Right renal pelvis (tissue), 4 donors: ENCODE measurements at regions not wholly inside any gene's neighbourhood (a gene's known extent, or its start where the extent isn't known, plus 50 kb on each side); places are given as distances from the start of the nearest gene placed in this dataset.
"Not testable (repeated sequence)": the region's sequence is repeated elsewhere in the genome, so short reads cannot be mapped to it uniquely, and the experiment has no call there.

Experiments used
- DNase-seq, 4 donors: peaks; one replicate each; pipeline ENCODE4 v3.0.0-alpha.2; 2013; ENCODE audit warnings: low read depth in 4 of 4, low spot score in 3 of 4, missing footprints in 1 of 4

DNA sequence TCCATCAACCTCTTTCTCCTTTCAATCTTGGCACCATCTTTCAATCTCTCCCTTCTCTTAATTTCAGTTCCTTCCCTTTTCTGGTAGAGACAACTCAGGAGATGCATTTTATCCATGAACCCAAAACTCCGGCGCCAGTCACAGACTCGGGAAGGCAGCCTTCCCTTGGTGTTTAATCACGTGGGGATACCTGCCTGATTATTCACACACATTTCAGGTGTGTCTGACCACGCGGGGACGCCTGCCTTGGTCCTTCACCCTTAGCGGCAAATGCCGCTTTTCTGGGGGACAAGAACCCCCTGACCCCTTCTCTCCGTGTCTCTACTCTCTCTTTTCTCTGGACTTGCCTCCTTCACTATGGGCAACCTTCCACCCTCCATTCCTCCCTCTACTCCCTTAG is 257.6 kb upstream of the GULP1 start:
- DNase-seq = not testable (repeated sequence)

DNA sequence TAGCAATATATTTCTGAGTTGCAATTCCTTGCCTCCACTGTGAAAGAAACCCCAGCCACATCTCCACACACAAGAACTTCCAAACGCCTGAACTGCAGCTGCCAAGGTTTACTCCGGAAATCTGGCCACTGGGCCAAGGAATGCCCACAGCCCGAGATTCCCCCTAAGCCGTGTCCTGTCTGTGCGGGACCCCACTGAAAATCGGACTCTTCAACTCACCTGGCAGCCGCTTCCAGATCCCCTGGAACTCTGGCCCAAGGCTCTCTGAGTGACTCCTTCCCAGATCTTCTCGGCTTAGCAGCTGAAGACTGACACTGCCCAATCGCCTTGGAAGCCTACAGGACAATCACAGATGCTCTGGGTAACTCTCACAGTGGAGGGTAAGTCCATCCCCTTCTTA is 256.3 kb upstream of the GULP1 start:
- DNase-seq = not testable (repeated sequence)

DNA sequence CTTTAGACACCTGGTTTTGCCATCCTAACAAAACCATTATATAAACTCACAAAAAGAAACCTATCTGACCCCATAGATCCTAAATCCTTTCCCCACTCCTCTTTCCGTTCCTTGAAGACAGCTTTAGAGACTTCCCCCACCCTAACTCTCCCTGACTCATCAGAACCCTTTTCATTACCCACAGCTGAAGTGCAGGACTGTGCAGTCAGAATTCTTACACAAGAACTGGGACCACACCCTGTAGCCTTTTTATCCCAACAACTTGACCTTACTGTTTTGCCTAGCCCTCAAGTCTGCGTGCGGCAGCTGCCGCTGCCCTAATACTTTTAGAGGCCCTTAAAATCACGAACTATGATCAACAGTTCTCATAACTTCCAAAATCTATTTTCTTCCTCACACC is 254.9 kb upstream of the GULP1 start:
- DNase-seq = not testable (repeated sequence)

DNA sequence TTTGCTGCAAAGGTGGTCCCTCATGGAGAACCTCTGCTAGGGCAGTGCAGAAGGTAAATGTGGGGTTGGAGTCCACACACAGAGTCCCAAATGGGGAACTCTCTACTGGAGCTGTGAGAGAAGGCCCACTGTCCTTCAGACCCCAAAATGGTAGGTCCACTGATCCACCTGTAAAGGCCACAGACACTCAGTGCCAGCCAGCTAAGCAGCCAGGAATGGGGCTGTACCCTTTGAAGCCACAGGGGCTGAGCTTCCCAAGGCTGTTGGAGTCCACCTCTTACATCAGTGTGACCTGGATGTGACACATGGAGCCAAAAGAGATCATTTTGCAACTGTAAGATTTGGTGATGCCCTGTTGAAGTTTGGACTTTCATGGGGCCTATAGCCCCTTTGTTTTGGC is 252.4 kb upstream of the GULP1 start:
- no peak for DNase-seq

DNA sequence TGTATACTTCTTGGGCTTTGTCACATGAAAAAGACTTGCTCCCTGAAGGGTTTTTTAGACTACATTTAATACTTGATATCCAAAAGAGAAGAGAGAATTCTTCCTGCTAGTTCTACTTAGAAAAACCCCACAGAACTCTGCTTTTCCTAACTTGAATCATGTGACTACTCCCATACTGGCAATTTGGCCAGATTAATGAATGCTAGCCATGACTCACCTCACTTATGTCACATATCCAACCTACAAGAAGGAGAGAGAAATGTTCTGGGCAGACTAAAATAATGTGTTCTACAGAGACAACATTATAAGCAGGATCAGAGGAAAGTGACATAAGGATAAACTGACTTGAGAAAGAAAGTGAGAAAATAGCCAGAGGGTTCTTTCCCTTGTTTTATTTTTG is 249.3 kb upstream of the GULP1 start:
- DNase-seq = no peak

DNA sequence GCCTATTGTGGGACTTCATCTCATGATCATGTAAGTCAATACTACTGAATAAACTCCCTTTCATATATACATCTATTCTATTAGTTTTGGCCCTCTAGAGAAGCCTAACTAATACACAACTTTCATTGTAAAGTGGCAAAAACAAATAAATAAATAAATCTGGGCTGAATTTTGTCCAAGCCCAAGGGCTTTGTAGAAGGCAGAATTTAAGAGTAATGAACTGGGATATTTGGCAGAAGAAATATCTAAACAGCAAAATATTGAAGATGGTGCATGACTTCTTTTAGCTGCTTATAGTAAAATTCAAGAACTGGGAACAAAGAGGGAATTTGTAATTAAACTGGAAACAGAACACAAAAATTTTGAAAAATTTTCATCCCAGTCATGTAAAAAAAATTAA is 246.7 kb upstream of the GULP1 start:
- no peak for DNase-seq

DNA sequence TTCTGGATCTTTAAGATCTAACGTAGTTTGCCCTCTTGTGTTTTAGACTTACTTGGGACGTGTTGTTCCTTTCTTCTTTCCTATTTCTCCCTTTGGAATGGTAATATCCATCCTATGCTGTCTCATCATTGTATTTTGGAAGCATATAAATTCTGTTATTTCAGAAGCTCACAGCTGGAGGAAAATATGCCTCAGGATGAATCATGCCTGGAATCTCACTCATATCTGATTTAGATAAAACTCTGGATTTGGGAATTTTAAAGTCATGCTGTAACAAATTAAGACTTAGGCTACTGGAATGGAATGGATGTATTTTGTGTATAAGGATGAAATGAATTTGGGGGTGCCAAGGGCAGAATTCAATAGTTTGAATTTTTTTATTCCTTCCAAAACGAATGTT is 245.2 kb upstream of the GULP1 start:
- no peak for DNase-seq

DNA sequence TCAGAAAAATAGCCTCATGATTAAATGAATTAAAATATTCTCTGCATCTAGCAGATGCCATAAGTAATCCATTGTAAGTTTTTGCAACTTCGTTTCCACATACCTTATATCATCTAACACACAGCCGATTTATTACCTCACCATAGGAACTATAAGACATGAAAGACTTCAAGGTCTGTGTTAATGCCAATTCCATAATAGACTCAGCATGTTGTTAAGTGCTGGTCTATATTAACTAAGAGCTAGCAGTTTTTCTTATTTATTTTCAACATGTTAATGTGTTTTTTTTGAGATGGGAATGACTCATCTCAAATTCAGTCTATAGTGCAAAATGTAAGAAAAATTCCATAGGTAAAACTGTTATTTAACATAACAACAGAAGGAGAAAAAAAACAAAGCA is 243.9 kb upstream of the GULP1 start:
- DNase-seq = no peak

DNA sequence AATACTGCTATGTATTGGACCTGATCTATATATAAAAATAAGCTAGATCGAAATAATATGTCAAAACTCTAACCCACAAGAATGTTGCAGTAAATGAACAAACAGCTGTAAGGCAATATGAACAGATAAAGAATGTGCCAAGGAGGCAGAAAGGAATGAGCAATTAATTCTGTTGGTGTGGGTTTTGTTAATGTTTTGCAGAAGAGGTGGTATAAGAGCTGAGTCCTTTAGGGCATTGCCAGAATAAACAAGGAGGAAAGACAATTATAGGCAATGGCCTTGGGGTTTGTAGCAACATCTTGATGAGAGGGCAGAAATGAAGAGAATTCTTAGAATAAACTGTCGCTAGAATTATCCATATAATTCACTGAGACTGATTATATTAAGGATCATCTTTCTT is 240.9 kb upstream of the GULP1 start:
- DNase-seq = peak in 2 of 4 donors; percentile 12 to 30

DNA sequence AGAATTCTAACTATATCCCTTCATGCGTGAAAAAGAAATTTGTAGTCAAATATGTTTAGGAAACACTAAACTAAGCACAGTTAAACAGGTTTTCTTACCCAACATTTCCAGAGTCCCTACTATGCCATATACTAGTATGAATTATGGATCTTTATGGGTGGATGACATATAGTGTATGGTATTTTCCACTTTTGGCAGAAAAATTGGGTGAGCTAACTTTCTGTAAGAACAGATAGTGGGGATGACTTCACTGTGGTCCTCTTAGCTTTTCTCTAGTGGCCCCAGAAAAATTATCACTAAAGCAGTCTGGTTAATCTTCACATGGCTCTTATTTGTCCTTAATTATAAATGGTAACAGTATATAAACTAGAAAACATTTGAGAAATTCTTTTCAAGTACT is 240.0 kb upstream of the GULP1 start:
- DNase-seq = no peak

DNA sequence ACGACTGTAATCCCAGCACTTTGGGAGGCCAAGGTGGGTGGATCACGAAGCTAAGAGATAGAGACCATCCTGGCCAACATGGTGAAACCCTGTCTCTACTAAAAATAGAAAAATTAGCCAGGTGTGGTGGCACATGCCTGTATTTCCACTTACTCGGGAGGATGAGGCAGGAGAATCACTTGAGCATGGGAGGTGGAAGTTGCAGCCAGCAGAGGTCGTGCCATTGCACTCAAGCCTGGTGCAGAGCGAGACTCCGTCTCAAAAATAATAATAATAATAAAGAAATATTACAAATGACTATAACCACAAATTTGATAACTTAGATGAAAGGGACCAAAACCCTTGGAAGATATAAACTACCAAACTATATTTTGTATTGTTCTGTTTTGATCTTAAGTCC is 226.3 kb upstream of the GULP1 start:
- DNase-seq = no peak

DNA sequence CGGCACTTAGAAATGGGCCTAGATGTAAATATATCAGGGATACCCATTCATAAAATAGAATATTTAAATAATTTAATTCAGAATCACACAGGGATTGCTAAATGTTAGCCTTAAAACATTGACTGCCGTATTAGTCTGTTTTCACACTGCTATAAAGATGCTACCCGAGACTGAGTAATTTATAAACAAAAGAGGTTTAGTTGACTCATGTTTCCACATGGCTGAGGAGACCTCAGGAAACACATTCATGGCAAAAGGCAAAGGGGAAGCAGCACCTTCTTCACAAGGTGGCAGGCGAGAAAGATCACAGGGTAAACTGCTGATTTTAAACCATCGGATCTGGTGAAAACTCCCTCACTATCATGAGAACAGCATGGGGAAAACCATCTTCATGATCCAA is 223.6 kb upstream of the GULP1 start:
- DNase-seq = no peak

DNA sequence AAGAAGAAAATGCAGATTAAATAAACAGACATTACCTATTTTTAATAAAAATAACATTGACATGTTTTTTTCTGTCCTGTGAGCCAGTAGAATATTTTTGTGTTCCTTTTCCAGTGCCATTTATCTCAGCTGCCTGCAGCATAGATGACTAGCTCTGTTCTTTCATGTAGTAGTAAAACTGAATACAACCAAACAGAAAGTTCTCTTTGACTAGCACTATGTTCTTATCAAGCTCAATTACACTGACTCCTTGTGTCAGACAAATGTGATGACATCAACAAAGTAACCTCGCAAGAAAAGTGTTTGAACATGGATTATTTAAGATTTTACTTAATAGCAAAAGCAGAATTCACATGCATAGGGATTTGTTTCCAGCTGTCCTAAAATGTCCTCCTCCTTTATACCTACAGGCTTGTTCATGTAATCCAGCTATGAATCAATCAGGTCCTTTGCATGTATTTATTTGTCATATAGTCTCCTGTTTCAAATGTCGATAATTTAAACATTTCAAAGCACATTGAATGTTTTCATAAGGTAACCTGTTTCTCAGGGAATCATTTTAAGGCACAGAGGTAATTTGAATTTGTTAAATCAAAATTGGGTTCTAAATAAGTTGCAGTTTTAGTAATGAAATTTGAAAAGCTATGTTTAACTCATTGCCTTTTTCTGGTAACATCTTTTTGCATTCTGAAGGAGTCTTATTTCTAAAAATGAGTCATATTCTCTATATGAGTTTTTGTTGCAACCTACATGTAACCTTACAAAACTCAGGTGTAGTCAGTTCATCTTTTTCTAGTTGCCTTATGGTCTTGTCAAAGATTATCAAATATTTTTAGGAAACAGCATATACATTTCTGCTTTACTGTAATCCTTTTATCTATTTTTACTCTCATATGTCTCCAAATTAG is 215.3 kb upstream of the GULP1 start:
- DNase-seq = no peak

DNA sequence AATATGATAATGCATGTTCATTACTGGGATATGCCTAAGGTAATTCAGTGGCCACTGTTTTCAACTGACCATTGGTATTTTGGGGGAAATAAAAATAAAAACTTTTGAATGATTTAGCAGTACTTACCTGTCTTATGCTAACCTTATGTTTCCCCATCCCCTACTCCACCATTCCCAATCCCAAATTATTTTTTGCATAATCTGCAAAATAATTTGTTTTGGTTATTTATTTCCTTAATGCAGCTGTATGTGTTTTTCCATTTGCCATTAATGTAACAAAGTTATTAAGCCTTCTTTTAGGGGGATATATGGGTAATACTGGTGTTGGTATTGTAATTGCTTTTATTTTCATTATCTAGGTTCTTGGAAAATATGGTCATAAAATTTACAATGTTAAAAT is 213.9 kb upstream of the GULP1 start:
- no peak for DNase-seq

DNA sequence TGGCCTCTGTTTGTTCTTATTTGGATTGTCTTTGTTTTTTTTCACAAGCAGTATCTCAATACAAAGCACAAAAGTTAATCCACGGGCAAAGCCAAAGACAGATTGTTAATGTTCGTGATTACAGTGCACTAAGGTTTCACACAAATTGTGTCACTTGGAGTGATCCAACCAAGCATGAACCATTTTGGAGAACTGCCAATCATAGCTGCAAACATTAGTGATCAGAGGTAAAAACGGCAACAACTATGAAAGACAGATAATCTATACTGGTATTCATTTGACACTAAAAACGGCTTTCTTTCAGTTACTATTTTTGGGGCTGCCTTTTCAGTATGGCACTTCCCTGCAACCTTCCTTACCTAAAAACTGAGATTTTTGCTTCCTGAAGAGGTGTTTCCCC is 213.1 kb upstream of the GULP1 start:
- no peak for DNase-seq

DNA sequence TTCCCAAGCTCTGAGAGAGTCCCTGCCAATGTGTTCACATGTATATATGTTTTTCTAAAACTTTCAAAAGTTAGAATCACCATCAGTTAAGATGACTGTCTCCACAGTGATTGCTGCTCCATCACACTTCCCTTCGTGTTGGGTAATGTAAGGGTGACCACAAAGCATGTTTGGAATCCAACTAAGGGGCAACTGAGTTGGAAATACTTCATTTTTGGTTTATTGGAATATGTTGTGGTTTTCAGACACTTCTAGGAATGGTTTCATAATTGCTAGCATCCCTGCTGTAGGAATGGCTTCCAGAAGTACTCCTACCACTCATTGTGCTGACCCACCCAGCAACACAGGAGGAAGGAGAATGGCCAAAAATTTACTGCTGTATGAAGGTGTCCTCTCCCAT is 212.5 kb upstream of the GULP1 start:
- DNase-seq = no peak

DNA sequence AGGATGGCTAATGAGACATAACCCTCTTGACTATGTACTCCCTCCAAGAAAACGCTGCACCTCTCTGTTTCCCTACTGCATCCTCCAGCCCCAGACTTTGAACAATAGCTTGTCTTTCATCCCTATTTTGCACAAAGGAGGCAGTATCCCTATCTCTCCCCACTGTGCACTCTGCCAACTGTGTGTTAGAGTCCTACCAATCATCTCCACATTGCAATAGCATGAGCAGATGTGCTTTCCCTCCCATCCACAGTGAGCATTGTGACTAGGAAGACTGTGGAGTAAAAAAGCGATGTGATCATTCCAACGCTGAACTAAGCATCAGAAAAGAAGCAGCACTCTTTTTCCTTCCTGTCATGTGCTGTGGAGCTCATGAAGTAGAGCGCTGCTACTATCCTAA is 206.3 kb upstream of the GULP1 start:
- DNase-seq = no peak

DNA sequence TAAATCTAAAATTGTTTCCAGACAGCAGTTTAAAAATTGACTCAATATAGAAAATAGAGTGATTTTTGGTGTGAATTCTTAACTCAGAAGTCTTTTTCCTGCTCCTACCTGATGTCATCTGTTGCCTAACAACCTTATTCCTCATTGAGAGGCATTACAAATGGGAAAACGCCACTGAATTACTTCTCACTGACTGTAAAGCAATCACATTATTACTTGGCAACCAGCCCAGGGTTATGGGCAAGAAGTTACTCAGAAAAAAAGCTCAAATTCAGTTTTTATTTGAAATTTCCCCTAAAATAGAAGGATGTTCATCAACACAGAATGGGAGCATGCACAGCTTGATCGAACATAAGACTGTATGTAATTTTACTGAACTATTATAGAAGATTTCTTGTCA is 201.8 kb upstream of the GULP1 start:
- DNase-seq = no peak

DNA sequence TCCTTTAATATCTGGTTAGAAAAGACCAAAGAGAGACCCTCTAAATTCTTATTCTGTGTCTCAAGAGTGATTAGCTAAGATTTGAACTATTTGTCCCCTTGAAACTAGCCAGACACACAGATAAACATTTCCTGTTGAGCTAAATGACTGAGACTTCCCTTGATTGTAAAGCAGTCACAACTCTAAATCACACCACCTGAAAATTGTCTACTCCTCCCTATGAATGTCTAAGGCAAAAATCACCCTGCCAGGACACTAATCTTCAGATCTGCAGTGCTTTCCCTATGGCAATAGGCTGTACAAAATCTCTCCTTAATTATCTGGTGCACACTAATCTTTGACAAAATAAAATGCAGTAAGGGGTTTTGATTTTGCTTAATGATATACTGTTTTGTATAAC is 200.5 kb upstream of the GULP1 start:
- DNase-seq = no peak

DNA sequence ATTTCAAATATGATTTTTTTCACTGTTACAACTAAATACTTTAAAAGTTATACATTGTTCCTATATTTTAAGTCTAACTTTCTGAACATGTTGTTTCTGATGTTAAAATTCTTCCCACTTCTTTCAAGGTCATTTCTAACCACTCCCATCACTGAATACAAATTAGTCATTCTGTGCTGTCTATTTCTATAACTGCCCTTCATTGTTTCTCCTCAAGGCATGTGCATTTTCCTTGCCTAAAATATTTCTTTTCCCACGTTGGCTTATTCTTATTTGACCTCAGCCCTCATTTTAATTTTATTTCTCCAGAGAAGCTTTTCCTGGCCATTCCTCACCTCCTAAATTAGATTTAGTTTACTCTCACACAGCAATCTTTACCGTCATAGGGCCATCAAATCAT is 198.9 kb upstream of the GULP1 start:
- DNase-seq = no peak

DNA sequence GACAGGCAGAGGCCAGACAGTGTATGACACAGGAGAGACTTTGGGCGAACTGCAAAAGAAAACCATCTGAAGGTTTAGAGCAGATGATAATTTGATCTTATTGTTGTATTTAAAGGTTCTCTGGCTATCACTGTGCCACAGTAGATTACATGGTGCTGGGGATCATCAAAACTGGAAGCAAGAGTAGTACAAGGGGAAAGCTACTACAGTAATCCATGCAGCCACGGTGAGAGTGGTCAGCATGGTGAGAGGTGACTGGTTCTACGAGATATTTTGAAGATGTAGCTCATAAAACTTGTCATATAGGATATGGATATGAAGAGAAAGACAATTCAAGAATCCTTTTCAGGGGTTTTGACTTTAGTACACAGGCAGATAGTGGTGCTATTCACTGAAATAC is 194.8 kb upstream of the GULP1 start:
- no peak for DNase-seq

DNA sequence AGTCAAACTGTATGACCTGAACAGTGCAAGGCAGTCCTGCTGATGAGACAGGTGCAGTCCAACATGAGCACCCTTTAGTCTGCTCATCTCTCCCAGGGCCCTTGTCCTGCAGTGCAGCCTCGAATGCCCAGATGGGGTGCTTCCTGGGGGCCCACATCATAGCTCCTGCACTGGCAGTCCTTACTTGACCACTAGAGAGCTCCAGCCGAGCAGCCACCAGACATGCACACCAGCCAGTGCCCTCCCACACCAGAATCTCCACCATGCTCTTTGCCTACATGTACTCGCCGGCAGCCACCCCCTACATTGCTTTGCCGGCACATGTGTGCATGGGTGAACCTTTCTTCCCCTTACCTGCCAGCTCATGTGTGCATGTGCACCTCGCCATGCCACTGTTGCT is 188.8 kb upstream of the GULP1 start:
- DNase-seq = no peak

DNA sequence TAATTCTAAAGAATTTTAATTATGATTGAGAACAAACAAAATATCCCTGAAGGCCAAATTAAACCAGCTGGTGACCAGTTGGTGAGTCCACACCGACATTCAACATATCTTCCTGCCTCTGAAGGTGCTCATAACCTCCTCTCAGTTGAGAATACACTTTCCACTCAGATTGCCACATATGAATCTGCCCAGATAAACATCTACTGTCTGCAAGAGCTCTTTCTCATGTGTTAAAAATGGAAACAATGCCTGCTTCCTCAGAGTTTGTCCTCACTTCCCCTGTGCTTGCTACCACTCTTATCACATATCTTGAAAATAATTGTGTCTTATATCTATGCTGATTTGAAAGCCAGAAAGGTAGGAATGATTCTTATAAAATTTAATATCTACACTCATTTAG is 177.7 kb upstream of the GULP1 start:
- no peak for DNase-seq
